Endothelial cell of umbilical vein (primary cell): ENCODE measurements at regions not wholly inside any gene's neighbourhood (a gene's known extent, or its start where the extent isn't known, plus 50 kb on each side); places are given as distances from the start of the nearest gene placed in this dataset.

Source experiments
- MYC ChIP-seq: IDR thresholded peaks from one replicate; pipeline ENCODE4 v1.6.1; 2011; ENCODE audit warnings: mild to moderate bottlenecking, low read depth, low read length
- TF ChIP-seq, protein P1 (sequence below): IDR thresholded peaks from 2 replicates; pipeline ENCODE4 v1.6.1; 2011; ENCODE audit not compliant: insufficient read depth, insufficient read length
- TF ChIP-seq, protein P2 (sequence below), 2 donors: IDR thresholded peaks; 1 replicate in 1 of 2; 2 replicates in 1 of 2; pipeline ENCODE4 v1.5.1; 2011; ENCODE audit warnings: low read length in 2 of 2, mild to moderate bottlenecking in 2 of 2, moderate library complexity in 2 of 2, control low read depth in 1 of 2, inconsistent platforms in 1 of 2, low read depth in 1 of 2; ENCODE audit not compliant: insufficient read depth in 1 of 2; ENCODE audit errors: extremely low read depth in 1 of 2

DNA sequence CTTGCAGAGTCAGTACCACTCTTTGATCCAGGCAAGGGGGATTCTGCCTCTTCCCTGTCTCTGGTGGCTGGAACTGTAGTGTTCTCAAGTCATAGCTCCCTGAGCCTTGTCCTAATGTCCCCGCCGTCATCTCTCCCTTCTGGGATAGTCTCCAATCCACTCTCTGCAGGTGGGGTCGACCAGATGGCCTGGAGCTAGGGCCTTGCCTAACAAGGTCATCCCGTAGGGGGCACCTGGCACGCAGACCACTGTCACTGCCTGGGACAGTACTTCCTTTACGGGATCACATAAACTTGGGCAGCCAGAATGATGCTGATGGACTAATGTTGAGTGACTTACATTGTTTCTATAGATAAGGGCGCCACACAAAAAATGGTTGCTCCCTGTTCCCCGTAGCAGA lies 118.9 kb upstream of the SLC22A23 start:
- TF ChIP-seq, protein P1, sequence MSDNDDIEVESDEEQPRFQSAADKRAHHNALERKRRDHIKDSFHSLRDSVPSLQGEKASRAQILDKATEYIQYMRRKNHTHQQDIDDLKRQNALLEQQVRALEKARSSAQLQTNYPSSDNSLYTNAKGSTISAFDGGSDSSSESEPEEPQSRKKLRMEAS: no peak
- TF ChIP-seq, protein P2, sequence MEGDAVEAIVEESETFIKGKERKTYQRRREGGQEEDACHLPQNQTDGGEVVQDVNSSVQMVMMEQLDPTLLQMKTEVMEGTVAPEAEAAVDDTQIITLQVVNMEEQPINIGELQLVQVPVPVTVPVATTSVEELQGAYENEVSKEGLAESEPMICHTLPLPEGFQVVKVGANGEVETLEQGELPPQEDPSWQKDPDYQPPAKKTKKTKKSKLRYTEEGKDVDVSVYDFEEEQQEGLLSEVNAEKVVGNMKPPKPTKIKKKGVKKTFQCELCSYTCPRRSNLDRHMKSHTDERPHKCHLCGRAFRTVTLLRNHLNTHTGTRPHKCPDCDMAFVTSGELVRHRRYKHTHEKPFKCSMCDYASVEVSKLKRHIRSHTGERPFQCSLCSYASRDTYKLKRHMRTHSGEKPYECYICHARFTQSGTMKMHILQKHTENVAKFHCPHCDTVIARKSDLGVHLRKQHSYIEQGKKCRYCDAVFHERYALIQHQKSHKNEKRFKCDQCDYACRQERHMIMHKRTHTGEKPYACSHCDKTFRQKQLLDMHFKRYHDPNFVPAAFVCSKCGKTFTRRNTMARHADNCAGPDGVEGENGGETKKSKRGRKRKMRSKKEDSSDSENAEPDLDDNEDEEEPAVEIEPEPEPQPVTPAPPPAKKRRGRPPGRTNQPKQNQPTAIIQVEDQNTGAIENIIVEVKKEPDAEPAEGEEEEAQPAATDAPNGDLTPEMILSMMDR (IDR thresholded peaks at IDR 0.05; ENCODE audit: extremely low read depth in 1 of 2, insufficient read depth in 1 of 2, low read depth in 1 of 2, low read length in 2 of 2): no peak
- no peak for TF ChIP-seq MYC
